IMR-90 (cell line): ENCODE measurements at regions not wholly inside any gene's neighbourhood (a gene's known extent, or its start where the extent isn't known, plus 50 kb on each side); places are given as distances from the start of the nearest gene placed in this dataset.

Experiments used
- ATAC-seq: fragments of 200-7000 bp; cut with Tn5 transposase; 2 replicates; pipeline ENCODE4 v1.9.1; 2020; ENCODE audit warnings: low read depth, mild to moderate bottlenecking, moderate library complexity
- BruUV-seq: library from RNA; stranded (reverse); fragments of 400-500 nt; replicated peaks from 2 replicates; lab custom pipeline; 2021; lab: Mats Ljungman, UMichigan
- CTCF ChIA-PET: fragments of 300-600 bp; formaldehyde crosslinking; extraction: SDS; loops from one replicate; lab custom pipeline; 2021; ENCODE audit warnings: antibody characterized with exemption; lab: Yijun Ruan, JAX
- POLR2A ChIA-PET: fragments of 300-600 bp; sonication (Branson Sonifier 250); formaldehyde crosslinking; loops from one replicate; lab custom pipeline; 2022; ENCODE audit warnings: antibody characterized with exemption; ENCODE audit not compliant: unreplicated experiment; lab: Charles Lee
- DNase-seq: peaks from one replicate; pipeline ENCODE4 v3.0.0; 2013
- H2AFZ ChIP-seq: replicated peaks from 2 replicates; pipeline ENCODE3; 2013; ENCODE audit warnings: low read length, mild to moderate bottlenecking; ENCODE audit not compliant: poor library complexity
- H2AK5ac ChIP-seq: 2 replicates; pipeline ENCODE4 v1.6.1; 2013; ENCODE audit warnings: low read depth, low read length, inconsistent platforms
- H2AK9ac ChIP-seq: replicated peaks from 2 replicates; pipeline ENCODE3; 2013; ENCODE audit warnings: mild to moderate bottlenecking, low read depth, low read length, moderate library complexity; ENCODE audit not compliant: poor library complexity
- H2BK120ac ChIP-seq: 2 replicates; pipeline ENCODE4 v1.6.1; 2013; ENCODE audit warnings: low read depth, low read length, inconsistent platforms
- H2BK15ac ChIP-seq: 3 replicates; pipeline ENCODE4 v1.6.1; 2013; ENCODE audit warnings: low read depth, low read length, inconsistent platforms
- H2BK20ac ChIP-seq: 2 replicates; pipeline ENCODE4 v1.6.1; 2013; ENCODE audit warnings: low read depth, mild to moderate bottlenecking, inconsistent platforms, low read length, moderate library complexity
- H2BK5ac ChIP-seq: 2 replicates; pipeline ENCODE4 v1.6.1; 2013; ENCODE audit warnings: mild to moderate bottlenecking, low read depth, low read length, inconsistent platforms; ENCODE audit not compliant: poor library complexity, severe bottlenecking
- H3K14ac ChIP-seq: replicated peaks from 2 replicates; pipeline ENCODE4 v1.6.1; 2013; ENCODE audit warnings: low read depth, low read length, inconsistent platforms
- H3K18ac ChIP-seq: 2 replicates; pipeline ENCODE4 v1.6.1; 2013; ENCODE audit warnings: low read depth, low read length, control low read depth
- H3K23ac ChIP-seq: 2 replicates; pipeline ENCODE4 v1.6.1; 2013; ENCODE audit warnings: low read depth, low read length, inconsistent platforms
- H3K27ac ChIP-seq: 2 replicates; pipeline ENCODE4 v1.5.1; 2013; ENCODE audit warnings: mild to moderate bottlenecking, control low read depth, low read length; ENCODE audit not compliant: insufficient read depth
- H3K27me3 ChIP-seq: 2 replicates; pipeline ENCODE4 v1.6.1; 2013; ENCODE audit warnings: low read length; ENCODE audit not compliant: control insufficient read depth, insufficient read depth
- H3K36me3 ChIP-seq: 2 replicates; pipeline ENCODE4 v1.6.1; 2013; ENCODE audit warnings: low read length, mixed read lengths; ENCODE audit not compliant: control insufficient read depth, insufficient read depth
- H3K4ac ChIP-seq: 2 replicates; pipeline ENCODE4 v1.6.1; 2013; ENCODE audit warnings: low read depth, low read length, inconsistent platforms
- H3K4me1 ChIP-seq: 2 replicates; pipeline ENCODE4 v1.6.1; 2013; ENCODE audit warnings: low read length, mixed read lengths; ENCODE audit not compliant: control insufficient read depth, insufficient read depth
- H3K4me2 ChIP-seq: 2 replicates; pipeline ENCODE4 v1.6.1; 2013; ENCODE audit warnings: low read depth, mild to moderate bottlenecking, control low read depth, low read length, moderate library complexity
- H3K4me3 ChIP-seq: 2 replicates; pipeline ENCODE4 v1.5.1; 2013; ENCODE audit warnings: low read depth, mild to moderate bottlenecking, control low read depth, low read length, moderate library complexity; ENCODE audit not compliant: insufficient read depth
- H3K56ac ChIP-seq: 2 replicates; pipeline ENCODE4 v1.6.1; 2013; ENCODE audit warnings: low read length, inconsistent platforms; ENCODE audit not compliant: insufficient read depth; ENCODE audit errors: extremely low read depth
- H3K79me1 ChIP-seq, 2 experiments: 2 replicates each; pipeline ENCODE4 v1.6.1; 2013; ENCODE audit warnings: low read length in 2 of 2, inconsistent platforms in 1 of 2, low read depth in 1 of 2
- H3K9ac ChIP-seq: 2 replicates; pipeline ENCODE4 v1.6.1; 2013; ENCODE audit warnings: low read depth, low read length, control low read depth
- H3K9me1 ChIP-seq: 2 replicates; pipeline ENCODE4 v1.6.1; 2013; ENCODE audit warnings: low read length, inconsistent platforms; ENCODE audit not compliant: insufficient read depth
- H3K9me3 ChIP-seq: 2 replicates; pipeline ENCODE4 v1.6.1; 2013; ENCODE audit warnings: low read length; ENCODE audit not compliant: control insufficient read depth, insufficient read depth
- H4K20me1 ChIP-seq: 2 replicates; pipeline ENCODE4 v1.6.1; 2013; ENCODE audit warnings: low read length, inconsistent platforms; ENCODE audit not compliant: insufficient read depth
- H4K5ac ChIP-seq: 2 replicates; pipeline ENCODE4 v1.6.1; 2013; ENCODE audit warnings: mild to moderate bottlenecking, low read depth, low read length, control low read depth
- H4K8ac ChIP-seq, 2 experiments: 2 replicates each; pipeline ENCODE4 v1.6.1; 2013; ENCODE audit warnings: low read depth in 2 of 2, low read length in 2 of 2, control low read depth in 1 of 2, inconsistent platforms in 1 of 2
- H4K91ac ChIP-seq: 2 replicates; pipeline ENCODE4 v1.6.1; 2013; ENCODE audit warnings: low read depth, low read length, inconsistent platforms; ENCODE audit not compliant: insufficient read depth
- BHLHE40 ChIP-seq: fragments of 150-350 bp; IDR thresholded peaks from 2 replicates; pipeline ENCODE4 v1.6.1; 2016; ENCODE audit warnings: mild to moderate bottlenecking, low read depth, low read length
- CEBPB ChIP-seq: IDR thresholded peaks from 2 replicates; pipeline ENCODE4 v1.6.1; 2012; ENCODE audit warnings: low read depth, low read length, improper control_type of control experiment
- CHD1 ChIP-seq: IDR thresholded peaks from 2 replicates; pipeline ENCODE4 v1.6.1; 2012; ENCODE audit warnings: low read depth, low read length, improper control_type of control experiment
- ELK1 ChIP-seq: fragments of 150-350 bp; IDR thresholded peaks from 2 replicates; pipeline ENCODE4 v1.6.1; 2016; ENCODE audit warnings: low read depth, mild to moderate bottlenecking, low read length, moderate library complexity, borderline replicate concordance
- MAFK ChIP-seq: IDR thresholded peaks from 2 replicates; pipeline ENCODE4 v1.6.1; 2012; ENCODE audit warnings: low read depth, low read length, improper control_type of control experiment
- NFE2L2 ChIP-seq: fragments of 150-350 bp; IDR thresholded peaks from 2 replicates; pipeline ENCODE4 v1.6.1; 2016; ENCODE audit warnings: low read depth, mild to moderate bottlenecking, low read length
- RAD21 ChIP-seq: IDR thresholded peaks from 2 replicates; pipeline ENCODE4 v1.6.1; 2012; ENCODE audit warnings: low read length, improper control_type of control experiment
- RCOR1 ChIP-seq: IDR thresholded peaks from 2 replicates; pipeline ENCODE4 v1.6.1; 2012; ENCODE audit warnings: mild to moderate bottlenecking, low read length, improper control_type of control experiment; ENCODE audit not compliant: insufficient replicate concordance
- RFX5 ChIP-seq: IDR thresholded peaks from 2 replicates; pipeline ENCODE4 v1.8.0; 2012; ENCODE audit warnings: low read depth, mild to moderate bottlenecking, low read length, moderate library complexity
- SMC3 ChIP-seq: fragments of 150-350 bp; IDR thresholded peaks from 2 replicates; pipeline ENCODE4 v1.6.1; 2016; ENCODE audit warnings: low read depth, mild to moderate bottlenecking, antibody characterized with exemption, low read length, moderate library complexity
- WGBS, 2 experiments: methylation state at CpG; one replicate each; pipeline versions ENCODE4 v1.1.5 to v1.1.7; 2013; ENCODE audit warnings: missing lambda C conversion rate in 2 of 2; ENCODE audit not compliant: insufficient read length in 1 of 2; ENCODE audit errors: extremely low coverage in 2 of 2; 5-methylcytosine and 5-hydroxymethylcytosine counted together
- dilution Hi-C: fragments of 300-500 bp; cut with HindIII; formaldehyde crosslinking; loops from one replicate; pipeline ENCODE4 v1.14.3; 2018; ENCODE audit warnings: low sequenced_read_pairs; ENCODE audit not compliant: unreplicated experiment
- in situ Hi-C: fragments of 300-500 bp; cut with MboI; formaldehyde crosslinking; loops from 3 replicates; pipeline ENCODE4 v1.14.3; 2019; ENCODE audit warnings: low sequenced_read_pairs, inconsistent platforms, mixed read lengths
- intact Hi-C: fragments of 100-400 bp; cut with micrococcal nuclease; formaldehyde crosslinking; loops from 2 replicates; pipeline ENCODE4 v1.10.0; 2022
- TF ChIP-seq, protein P1 (sequence below): conservative IDR thresholded peaks from 2 replicates; pipeline ENCODE4 v1.5.1; 2012; ENCODE audit warnings: mild to moderate bottlenecking, low read depth, low read length, improper control_type of control experiment
- TF ChIP-seq, protein P2 (sequence below): fragments of 150-350 bp; IDR thresholded peaks from 2 replicates; pipeline ENCODE4 v1.6.1; 2017; ENCODE audit warnings: mild to moderate bottlenecking, antibody characterized with exemption, low read length, low read depth

- Histone ChIP-seq H3K23ac (no peak overlapping the region), H3K9me3 (no peaks in the 10 kb centered on the region), H3K18ac (no peak overlapping the region), H2BK15ac (no peak overlapping the region), H3K14ac (no peak overlapping the region), H3K27me3 (no peaks in the 10 kb centered on the region), H3K27ac (no peak overlapping the region), H2AK5ac (no peak overlapping the region), H3K4ac (no peak overlapping the region), H2AFZ (no peak overlapping the region), H3K79me1 (no peaks in the 10 kb centered on the region), H4K91ac (no peak overlapping the region), H4K20me1 (no peaks in the 10 kb centered on the region), H3K9ac (no peak overlapping the region), H4K5ac (no peak overlapping the region), H3K36me3 (no peaks in the 10 kb centered on the region), H2BK5ac (no peak overlapping the region), H2AK9ac (no peak overlapping the region), H3K4me1 (no peaks in the 10 kb centered on the region), H3K4me3 (no peak overlapping the region), H4K8ac (no peak overlapping the region), H3K4me2 (no peak overlapping the region), H3K56ac (no peak overlapping the region), H2BK120ac (no peak overlapping the region), H3K9me1 (no peaks in the 10 kb centered on the region), H2BK20ac (no peak overlapping the region)
- dilution Hi-C loops: no loop called here
- in situ Hi-C loops: no loop called here
- no peak for DNase-seq
- no TSS peak for BruUV-seq
- CTCF ChIA-PET: no interaction called here
- no peak for ATAC-seq
- no peak for TF ChIP-seq BHLHE40
- no peak for TF ChIP-seq CHD1
- no peak for TF ChIP-seq ELK1
- no peak for TF ChIP-seq SMC3
- TF ChIP-seq, protein P1, sequence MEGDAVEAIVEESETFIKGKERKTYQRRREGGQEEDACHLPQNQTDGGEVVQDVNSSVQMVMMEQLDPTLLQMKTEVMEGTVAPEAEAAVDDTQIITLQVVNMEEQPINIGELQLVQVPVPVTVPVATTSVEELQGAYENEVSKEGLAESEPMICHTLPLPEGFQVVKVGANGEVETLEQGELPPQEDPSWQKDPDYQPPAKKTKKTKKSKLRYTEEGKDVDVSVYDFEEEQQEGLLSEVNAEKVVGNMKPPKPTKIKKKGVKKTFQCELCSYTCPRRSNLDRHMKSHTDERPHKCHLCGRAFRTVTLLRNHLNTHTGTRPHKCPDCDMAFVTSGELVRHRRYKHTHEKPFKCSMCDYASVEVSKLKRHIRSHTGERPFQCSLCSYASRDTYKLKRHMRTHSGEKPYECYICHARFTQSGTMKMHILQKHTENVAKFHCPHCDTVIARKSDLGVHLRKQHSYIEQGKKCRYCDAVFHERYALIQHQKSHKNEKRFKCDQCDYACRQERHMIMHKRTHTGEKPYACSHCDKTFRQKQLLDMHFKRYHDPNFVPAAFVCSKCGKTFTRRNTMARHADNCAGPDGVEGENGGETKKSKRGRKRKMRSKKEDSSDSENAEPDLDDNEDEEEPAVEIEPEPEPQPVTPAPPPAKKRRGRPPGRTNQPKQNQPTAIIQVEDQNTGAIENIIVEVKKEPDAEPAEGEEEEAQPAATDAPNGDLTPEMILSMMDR: no peak
- TF ChIP-seq NFE2L2: no peak
- TF ChIP-seq, protein P2, sequence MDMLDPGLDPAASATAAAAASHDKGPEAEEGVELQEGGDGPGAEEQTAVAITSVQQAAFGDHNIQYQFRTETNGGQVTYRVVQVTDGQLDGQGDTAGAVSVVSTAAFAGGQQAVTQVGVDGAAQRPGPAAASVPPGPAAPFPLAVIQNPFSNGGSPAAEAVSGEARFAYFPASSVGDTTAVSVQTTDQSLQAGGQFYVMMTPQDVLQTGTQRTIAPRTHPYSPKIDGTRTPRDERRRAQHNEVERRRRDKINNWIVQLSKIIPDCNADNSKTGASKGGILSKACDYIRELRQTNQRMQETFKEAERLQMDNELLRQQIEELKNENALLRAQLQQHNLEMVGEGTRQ: no peak
- no peak for TF ChIP-seq CEBPB
- TF ChIP-seq RCOR1: no peak
- no peak for TF ChIP-seq RAD21
- no peak for TF ChIP-seq MAFK
- no peak for TF ChIP-seq RFX5
- intact Hi-C loops: no loop called here
- POLR2A ChIA-PET: no interaction called here
- WGBS, 2 experiments: 100% methylated on average over 1 of the region's 1 CpG; no CpG with 5 or more reads in 1 of the 2 experiments
Observed at GRCh38 chrX:121244511-121244910, 197.1 kb downstream of the GLUD2 start.
